ENCODE measurements at regions not wholly inside any gene's neighbourhood (a gene's known extent, or its start where the extent isn't known, plus 50 kb on each side); places are given as distances from the start of the nearest gene placed in this dataset.

GRCh38 chr16:52731219-52731875 lies 184.4 kb upstream of the TOX3 start:
- TF ChIP-seq, protein P1, sequence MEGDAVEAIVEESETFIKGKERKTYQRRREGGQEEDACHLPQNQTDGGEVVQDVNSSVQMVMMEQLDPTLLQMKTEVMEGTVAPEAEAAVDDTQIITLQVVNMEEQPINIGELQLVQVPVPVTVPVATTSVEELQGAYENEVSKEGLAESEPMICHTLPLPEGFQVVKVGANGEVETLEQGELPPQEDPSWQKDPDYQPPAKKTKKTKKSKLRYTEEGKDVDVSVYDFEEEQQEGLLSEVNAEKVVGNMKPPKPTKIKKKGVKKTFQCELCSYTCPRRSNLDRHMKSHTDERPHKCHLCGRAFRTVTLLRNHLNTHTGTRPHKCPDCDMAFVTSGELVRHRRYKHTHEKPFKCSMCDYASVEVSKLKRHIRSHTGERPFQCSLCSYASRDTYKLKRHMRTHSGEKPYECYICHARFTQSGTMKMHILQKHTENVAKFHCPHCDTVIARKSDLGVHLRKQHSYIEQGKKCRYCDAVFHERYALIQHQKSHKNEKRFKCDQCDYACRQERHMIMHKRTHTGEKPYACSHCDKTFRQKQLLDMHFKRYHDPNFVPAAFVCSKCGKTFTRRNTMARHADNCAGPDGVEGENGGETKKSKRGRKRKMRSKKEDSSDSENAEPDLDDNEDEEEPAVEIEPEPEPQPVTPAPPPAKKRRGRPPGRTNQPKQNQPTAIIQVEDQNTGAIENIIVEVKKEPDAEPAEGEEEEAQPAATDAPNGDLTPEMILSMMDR (IDR thresholded peaks at IDR 0.05): no peak
- TF ChIP-seq POLR2A (IDR thresholded peaks at IDR 0.05; ENCODE audit: low read depth) (no peak), EP300 (IDR thresholded peaks at IDR 0.05) (no peak)
